Activated T-helper 17 cell treated with anti-CD3 and anti-CD28 coated beads, Interleukin-2, amount 50 U/mL, for 72 hours (primary cell): ENCODE measurements at regions not wholly inside any gene's neighbourhood (a gene's known extent, or its start where the extent isn't known, plus 50 kb on each side); places are given as distances from the start of the nearest gene placed in this dataset.
"Not testable (repeated sequence)": the region's sequence is repeated elsewhere in the genome, so short reads cannot be mapped to it uniquely, and the experiment has no call there.

Experiments used
- ATAC-seq: fragments of 150-1000 bp; cut with Tn5 transposase; replicated peaks from 2 replicates; pipeline ENCODE4 v1.10.0; 2021; ENCODE audit warnings: mild to moderate bottlenecking, moderate library complexity
- H3K27ac Mint-ChIP-seq: one replicate; pipeline ENCODE4 v1.8.0; 2022; ENCODE audit warnings: mixed read lengths
- H3K27me3 Mint-ChIP-seq: one replicate; pipeline ENCODE4 v1.8.0; 2022; ENCODE audit warnings: mixed read lengths
- H3K36me3 Mint-ChIP-seq: one replicate; pipeline ENCODE4 v1.8.0; 2022; ENCODE audit warnings: low read depth, mild to moderate bottlenecking, mixed read lengths
- H3K4me1 Mint-ChIP-seq: one replicate; pipeline ENCODE4 v1.8.0; 2022; ENCODE audit warnings: mixed read lengths
- H3K4me3 Mint-ChIP-seq: one replicate; pipeline ENCODE4 v1.8.0; 2022; ENCODE audit warnings: mild to moderate bottlenecking, mixed read lengths
- H3K9me3 Mint-ChIP-seq: one replicate; pipeline ENCODE4 v1.8.0; 2022; ENCODE audit warnings: mixed read lengths

GRCh38 chr4:79266136-79266535 is 59.7 kb downstream of the NAA11 start:
- no peaks in the 10 kb centered on the region for H3K9me3 Mint-ChIP-seq
- no peak overlapping the region for H3K4me3 Mint-ChIP-seq
- no peak for ATAC-seq
- H3K4me1 Mint-ChIP-seq, result no peaks in the 10 kb centered on the region
- H3K27ac Mint-ChIP-seq, result no peak overlapping the region
- H3K27me3 Mint-ChIP-seq, result peaks cover 3% of the 10 kb centered on the region
- H3K36me3 Mint-ChIP-seq, result no peaks in the 10 kb centered on the region

DNA sequence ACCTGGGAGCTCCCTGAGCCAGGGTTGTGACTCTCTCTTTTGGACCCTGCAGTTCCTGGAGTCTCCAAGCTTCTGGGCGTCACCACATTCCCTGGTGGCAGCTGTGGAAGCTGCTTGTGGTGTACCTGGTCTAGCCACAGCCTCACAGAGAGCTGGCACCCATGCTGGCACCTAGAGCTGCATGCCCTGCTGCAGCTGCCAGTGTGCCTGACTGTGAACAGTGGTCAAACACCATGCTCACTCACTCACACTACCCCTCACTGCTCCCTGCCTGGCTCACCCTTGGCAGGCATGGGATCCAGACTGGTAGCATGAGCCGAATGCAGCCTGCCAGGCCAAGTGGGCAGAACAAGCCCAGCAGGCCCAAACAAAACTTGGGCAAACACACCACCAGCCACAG is 66.6 kb downstream of the NAA11 start:
- ATAC-seq, result no peak
- H3K9me3 Mint-ChIP-seq, result no peaks in the 10 kb centered on the region
- H3K27ac Mint-ChIP-seq, result no peak overlapping the region
- no peak overlapping the region for H3K4me3 Mint-ChIP-seq
- peaks cover 4% of the 10 kb centered on the region for H3K27me3 Mint-ChIP-seq
- no peaks in the 10 kb centered on the region for H3K4me1 Mint-ChIP-seq
- H3K36me3 Mint-ChIP-seq, result no peaks in the 10 kb centered on the region

GRCh38 chr4:79258614-79259176 is 67.2 kb downstream of the NAA11 start:
- ATAC-seq, result no peak
- H3K4me1 Mint-ChIP-seq, result no peaks in the 10 kb centered on the region
- no peaks in the 10 kb centered on the region for H3K36me3 Mint-ChIP-seq
- H3K27me3 Mint-ChIP-seq, result peaks cover 4% of the 10 kb centered on the region
- H3K4me3 Mint-ChIP-seq, result no peak overlapping the region
- H3K27ac Mint-ChIP-seq, result no peak overlapping the region
- H3K9me3 Mint-ChIP-seq, result no peaks in the 10 kb centered on the region

DNA sequence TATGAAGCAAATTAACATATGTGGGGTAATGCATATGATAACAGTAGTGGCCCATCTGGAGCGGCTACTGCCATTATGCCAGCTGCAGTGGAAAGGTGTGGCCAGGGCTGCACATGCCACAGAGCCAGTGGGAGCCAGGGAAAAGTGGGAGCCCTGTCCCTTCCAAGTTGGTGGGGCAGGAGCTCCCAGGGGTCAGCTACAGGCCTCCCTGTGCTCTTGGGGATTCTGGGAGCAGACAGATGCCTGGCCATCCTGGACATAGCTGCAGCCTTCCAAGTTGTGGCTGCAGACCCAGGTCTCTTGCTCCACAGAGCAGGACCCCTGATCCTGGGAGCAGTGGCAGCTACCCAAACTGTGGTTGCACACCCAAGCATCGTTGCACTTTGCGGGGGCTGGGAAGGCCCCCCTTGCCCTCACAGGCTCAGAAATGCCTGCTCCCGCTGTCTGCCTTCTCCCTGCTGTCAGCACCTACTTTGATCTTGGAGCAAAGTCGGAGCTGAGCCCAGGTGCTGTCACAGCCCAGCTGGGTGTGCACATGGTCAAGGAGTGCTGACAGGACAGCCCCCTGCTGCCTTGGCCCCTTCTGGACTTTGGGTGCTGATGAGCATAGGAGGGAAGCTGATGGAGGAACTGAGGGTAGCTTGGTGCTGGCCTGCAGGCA is 67.8 kb downstream of the NAA11 start:
- Mint-ChIP-seq H3K36me3 (no peaks in the 10 kb centered on the region), H3K9me3 (no peaks in the 10 kb centered on the region)

GRCh38 chr4:79255793-79256192 is 70.1 kb downstream of the NAA11 start:
- no peak for ATAC-seq

More for the DNA sequence above, 67.8 kb downstream of the NAA11 start:
- ATAC-seq, result no peak
- Mint-ChIP-seq H3K4me3 (no peak overlapping the region), H3K27me3 (peaks cover 4% of the 10 kb centered on the region), H3K4me1 (no peaks in the 10 kb centered on the region), H3K27ac (no peak overlapping the region)

DNA sequence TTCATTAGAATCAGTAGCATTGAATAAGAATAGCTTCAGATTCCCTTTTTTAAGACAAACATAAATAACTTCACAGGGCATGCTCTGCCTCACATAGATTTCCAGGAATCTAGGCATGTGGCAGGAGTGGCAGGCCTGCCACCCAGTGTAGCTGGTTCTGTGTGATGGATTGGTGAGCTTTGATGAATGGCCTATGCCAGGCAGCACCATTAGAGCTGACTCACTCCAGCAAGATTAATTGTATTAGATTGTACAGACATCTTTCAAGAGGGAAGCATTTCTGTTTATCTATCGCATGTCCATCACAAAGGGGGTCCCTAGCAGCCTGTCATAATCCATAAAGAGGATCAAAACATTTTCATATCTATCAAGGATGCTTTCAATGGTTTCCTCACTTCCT is 71.9 kb downstream of the NAA11 start:
- Mint-ChIP-seq H3K4me3 (no peak overlapping the region), H3K36me3 (no peaks in the 10 kb centered on the region), H3K9me3 (no peaks in the 10 kb centered on the region), H3K4me1 (no peaks in the 10 kb centered on the region), H3K27ac (no peak overlapping the region), H3K27me3 (no peaks in the 10 kb centered on the region)
- no peak for ATAC-seq

More at GRCh38 chr4:79255793-79256192, 70.1 kb downstream of the NAA11 start:
- H3K4me3 Mint-ChIP-seq, result no peak overlapping the region
- no peaks in the 10 kb centered on the region for H3K9me3 Mint-ChIP-seq
- H3K36me3 Mint-ChIP-seq, result no peaks in the 10 kb centered on the region
- H3K27ac Mint-ChIP-seq, result no peak overlapping the region
- no peaks in the 10 kb centered on the region for H3K27me3 Mint-ChIP-seq
- H3K4me1 Mint-ChIP-seq, result no peaks in the 10 kb centered on the region

- no peaks in the 10 kb centered on the region for H3K27me3 Mint-ChIP-seq
Observed at GRCh38 chr4:79253168-79253567, 72.7 kb downstream of the NAA11 start.

GRCh38 chr4:79250887-79251286 is 75.0 kb downstream of the NAA11 start:
- Mint-ChIP-seq H3K27ac (no peak overlapping the region), H3K4me1 (no peaks in the 10 kb centered on the region), H3K9me3 (no peaks in the 10 kb centered on the region), H3K36me3 (no peaks in the 10 kb centered on the region), H3K4me3 (no peak overlapping the region), H3K27me3 (peaks cover 3% of the 10 kb centered on the region)
- ATAC-seq, result no peak

More at GRCh38 chr4:79253168-79253567, 72.7 kb downstream of the NAA11 start:
- no peaks in the 10 kb centered on the region for H3K36me3 Mint-ChIP-seq
- no peak overlapping the region for H3K4me3 Mint-ChIP-seq
- no peaks in the 10 kb centered on the region for H3K9me3 Mint-ChIP-seq
- H3K4me1 Mint-ChIP-seq, result no peaks in the 10 kb centered on the region
- no peak overlapping the region for H3K27ac Mint-ChIP-seq
- ATAC-seq, result no peak

DNA sequence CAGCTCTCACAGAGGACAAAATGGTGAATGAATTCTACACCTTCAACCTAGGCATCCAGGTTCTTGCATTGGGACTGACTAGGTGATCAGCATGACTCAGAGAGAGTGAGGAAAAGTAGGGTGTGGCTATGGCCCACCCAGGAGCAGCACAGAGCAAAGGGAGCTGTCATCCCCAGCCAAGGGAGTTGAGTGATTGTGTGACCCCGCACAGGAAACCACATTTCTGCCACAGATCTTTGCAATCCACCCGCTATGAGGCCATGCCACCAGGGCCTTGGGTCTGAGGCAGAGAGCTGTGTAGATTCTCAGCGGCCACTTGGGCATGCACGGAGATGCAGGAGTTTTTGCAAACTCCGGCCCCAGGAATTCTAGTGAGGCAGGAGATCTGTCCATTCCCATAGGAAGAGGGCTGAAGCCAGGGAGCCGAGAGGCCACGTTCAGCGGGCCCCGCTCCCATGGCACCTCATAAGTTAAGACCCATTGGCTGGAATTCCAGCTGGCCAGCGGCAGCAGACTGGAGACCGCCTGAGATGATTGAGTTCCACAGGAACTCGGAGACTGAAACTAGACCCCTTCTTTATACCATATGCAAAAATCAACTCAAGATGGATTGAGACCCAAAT is 75.9 kb downstream of the NAA11 start:
- no peak for ATAC-seq
- Mint-ChIP-seq H3K9me3 (no peaks in the 10 kb centered on the region), H3K36me3 (no peaks in the 10 kb centered on the region), H3K27me3 (peaks cover 3% of the 10 kb centered on the region), H3K27ac (no peak overlapping the region), H3K4me1 (no peaks in the 10 kb centered on the region), H3K4me3 (no peak overlapping the region)

DNA sequence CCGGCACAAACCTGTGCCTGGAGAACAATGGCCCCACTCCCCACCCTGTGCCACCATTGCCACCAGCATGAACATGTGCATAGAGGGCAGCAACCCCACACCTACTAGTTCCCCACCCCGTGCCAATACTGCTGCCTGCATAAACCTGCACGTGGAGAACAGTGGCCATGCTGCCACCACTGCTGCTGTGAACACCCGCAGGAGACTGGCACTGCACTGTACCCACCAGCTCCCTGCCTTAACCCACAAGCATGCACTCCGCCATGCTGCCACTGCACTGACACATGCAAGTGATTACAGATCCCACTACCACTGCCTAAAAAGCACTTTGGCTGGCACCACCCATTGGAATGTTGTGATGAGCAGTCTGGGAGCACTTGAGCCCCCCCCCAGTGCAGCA is 77.3 kb downstream of the NAA11 start:
- peaks cover 1% of the 10 kb centered on the region for H3K9me3 Mint-ChIP-seq
- no peaks in the 10 kb centered on the region for H3K36me3 Mint-ChIP-seq
- ATAC-seq, result no peak

GRCh38 chr4:79247695-79248394 is 78.0 kb downstream of the NAA11 start:
- H3K27ac Mint-ChIP-seq, result no peak overlapping the region
- no peak for ATAC-seq
- peaks cover 4% of the 10 kb centered on the region for H3K9me3 Mint-ChIP-seq
- peaks cover 3% of the 10 kb centered on the region for H3K27me3 Mint-ChIP-seq
- H3K4me3 Mint-ChIP-seq, result no peak overlapping the region
- no peaks in the 10 kb centered on the region for H3K4me1 Mint-ChIP-seq
- H3K36me3 Mint-ChIP-seq, result no peaks in the 10 kb centered on the region

More for the DNA sequence above, 77.3 kb downstream of the NAA11 start:
- no peak overlapping the region for H3K27ac Mint-ChIP-seq
- H3K4me3 Mint-ChIP-seq, result no peak overlapping the region
- no peaks in the 10 kb centered on the region for H3K4me1 Mint-ChIP-seq
- H3K27me3 Mint-ChIP-seq, result peaks cover 3% of the 10 kb centered on the region

DNA sequence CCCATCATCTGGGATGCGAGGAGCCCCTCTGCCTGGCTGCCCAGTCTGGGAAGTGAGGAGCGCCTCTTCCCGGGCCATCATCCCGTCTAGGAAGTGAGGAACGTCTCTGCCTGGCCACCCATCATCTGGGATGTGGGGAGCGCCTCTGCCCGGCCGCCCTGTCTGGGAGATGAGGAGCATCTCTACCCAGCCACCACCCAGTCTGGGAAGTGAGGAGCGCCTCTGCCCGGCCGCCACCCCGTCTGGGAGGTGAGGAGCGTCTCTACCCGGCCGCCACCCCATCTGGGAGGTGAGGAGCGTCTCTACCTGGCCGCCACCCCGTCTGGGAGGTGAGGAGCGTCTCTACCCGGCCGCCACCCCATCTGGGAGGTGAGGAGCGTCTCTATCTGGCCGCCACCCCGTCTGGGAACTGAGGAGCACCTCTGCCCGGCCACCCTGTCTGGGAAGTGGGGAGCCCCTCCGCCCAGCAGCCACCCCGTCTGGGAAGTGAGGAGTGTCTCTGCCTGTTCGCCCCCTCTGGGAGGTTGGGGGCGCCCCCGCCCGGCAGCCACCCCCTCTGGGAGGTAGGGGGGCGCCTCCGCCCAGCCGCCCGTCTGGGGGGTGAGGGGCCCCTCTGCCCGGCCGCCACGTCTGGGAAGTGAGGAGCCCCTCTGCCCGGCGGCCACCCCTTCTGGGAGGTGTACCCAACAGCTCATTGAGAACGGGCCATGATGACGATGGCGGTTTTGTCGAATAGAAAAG is 80.5 kb downstream of the NAA11 start:
- not testable (repeated sequence) for H3K36me3 Mint-ChIP-seq, H3K4me3 Mint-ChIP-seq, H3K27me3 Mint-ChIP-seq, H3K9me3 Mint-ChIP-seq, H3K4me1 Mint-ChIP-seq, ATAC-seq, H3K27ac Mint-ChIP-seq

- no peak overlapping the region for H3K27ac Mint-ChIP-seq
- no peaks in the 10 kb centered on the region for H3K36me3 Mint-ChIP-seq
- ATAC-seq, result no peak
- no peaks in the 10 kb centered on the region for H3K4me1 Mint-ChIP-seq
- H3K27me3 Mint-ChIP-seq, result peaks cover 7% of the 10 kb centered on the region
- peaks cover 4% of the 10 kb centered on the region for H3K9me3 Mint-ChIP-seq
- H3K4me3 Mint-ChIP-seq, result no peak overlapping the region
Observed at GRCh38 chr4:79241846-79242245, 84.0 kb downstream of the NAA11 start.

DNA sequence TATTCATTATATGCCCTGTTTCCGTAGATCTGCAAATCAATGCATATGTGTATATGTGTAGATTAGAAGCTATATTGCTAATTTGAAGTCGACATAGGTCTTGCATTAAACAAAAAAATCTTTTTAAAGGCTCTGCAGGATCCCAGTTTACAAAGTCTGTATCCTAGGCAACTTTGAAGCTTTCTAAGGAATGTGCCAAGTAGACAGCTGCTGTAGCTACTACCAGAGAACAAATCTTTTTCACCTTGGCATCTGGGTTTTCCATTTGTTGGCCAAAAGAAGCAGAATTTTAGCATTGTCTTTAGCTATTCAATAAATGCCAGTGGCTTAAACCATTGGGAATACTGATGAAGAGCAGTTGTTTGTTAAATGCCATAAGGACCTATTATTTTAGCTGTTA is 88.0 kb downstream of the NAA11 start:
- H3K27me3 Mint-ChIP-seq, result peaks cover 4% of the 10 kb centered on the region
- no peak overlapping the region for H3K4me3 Mint-ChIP-seq
- no peaks in the 10 kb centered on the region for H3K36me3 Mint-ChIP-seq
- H3K9me3 Mint-ChIP-seq, result no peaks in the 10 kb centered on the region
- no peaks in the 10 kb centered on the region for H3K4me1 Mint-ChIP-seq
- H3K27ac Mint-ChIP-seq, result no peak overlapping the region
- no peak for ATAC-seq
